CD8-positive, alpha-beta memory T cell (primary cell): ENCODE measurements at regions not wholly inside any gene's neighbourhood (a gene's known extent, or its start where the extent isn't known, plus 50 kb on each side); places are given as distances from the start of the nearest gene placed in this dataset.

Source experiments
- CTCF ChIA-PET: fragments of 350-600 bp; sonication (Branson Sonifier 250); formaldehyde crosslinking; loops from one replicate; lab custom pipeline; 2021; ENCODE audit warnings: antibody characterized with exemption; lab: Charles Lee
- POLR2A ChIA-PET: fragments of 350-600 bp; sonication (Branson Sonifier 250); formaldehyde crosslinking; loops from one replicate; lab custom pipeline; 2021; ENCODE audit warnings: antibody characterized with exemption; lab: Charles Lee
- DNase-seq, 5 donors: peaks; one replicate each; pipeline versions ENCODE4 v3.0.0 to v3.0.0-alpha.2; 2020 to 2022; ENCODE audit warnings: mixed read lengths in 1 of 5
- H3K27ac ChIP-seq: one replicate; pipeline ENCODE4 v1.7.0; 2013; ENCODE audit warnings: low read depth, mild to moderate bottlenecking, low read length, moderate library complexity
- H3K27me3 ChIP-seq: 2 replicates; pipeline ENCODE4 v1.7.0; 2013; ENCODE audit warnings: low read length, mild to moderate bottlenecking; ENCODE audit not compliant: insufficient read depth, poor library complexity, severe bottlenecking
- H3K36me3 ChIP-seq: 2 replicates; pipeline ENCODE4 v1.7.0; 2013; ENCODE audit warnings: mild to moderate bottlenecking, low read length, moderate library complexity; ENCODE audit not compliant: insufficient read depth
- H3K4me1 ChIP-seq: 2 replicates; pipeline ENCODE4 v1.7.0; 2013; ENCODE audit warnings: mild to moderate bottlenecking, low read length, moderate library complexity; ENCODE audit not compliant: insufficient read depth
- H3K4me3 ChIP-seq: 2 replicates; pipeline ENCODE4 v1.7.0; 2013; ENCODE audit warnings: mild to moderate bottlenecking, low read length
- H3K9me3 ChIP-seq: 2 replicates; pipeline ENCODE4 v1.7.0; 2013; ENCODE audit warnings: mild to moderate bottlenecking, low read length
- H3K27ac Mint-ChIP-seq, 8 donors: one replicate each; pipeline ENCODE4 v1.8.0; 2020 to 2021; ENCODE audit warnings: mixed read lengths in 8 of 8, mild to moderate bottlenecking in 6 of 8, inconsistent platforms in 3 of 8, moderate library complexity in 3 of 8
- H3K27me3 Mint-ChIP-seq, 2 donors: one replicate each; pipeline ENCODE4 v1.8.0; 2020 to 2021; ENCODE audit warnings: mixed read lengths in 2 of 2, mild to moderate bottlenecking in 1 of 2, moderate library complexity in 1 of 2
- H3K36me3 Mint-ChIP-seq, 3 donors: one replicate each; pipeline ENCODE4 v1.8.0; 2020 to 2021; ENCODE audit warnings: mixed read lengths in 3 of 3, inconsistent platforms in 1 of 3, mild to moderate bottlenecking in 1 of 3
- H3K4me1 Mint-ChIP-seq, 3 donors: one replicate each; pipeline ENCODE4 v1.8.0; 2020 to 2021; ENCODE audit warnings: mixed read lengths in 3 of 3, inconsistent platforms in 1 of 3, mild to moderate bottlenecking in 1 of 3
- H3K4me3 Mint-ChIP-seq, 7 donors: one replicate each; pipeline ENCODE4 v1.8.0; 2020 to 2021; ENCODE audit warnings: mixed read lengths in 7 of 7, mild to moderate bottlenecking in 6 of 7, moderate library complexity in 4 of 7, inconsistent platforms in 2 of 7
- H3K9me3 Mint-ChIP-seq, 5 donors: one replicate each; pipeline ENCODE4 v1.8.0; 2020 to 2022; ENCODE audit warnings: mixed read lengths in 5 of 5, mild to moderate bottlenecking in 3 of 5, moderate library complexity in 2 of 5, inconsistent platforms in 1 of 5

GRCh38 chr17:72525225-72526015 lies 404.6 kb downstream of the SOX9 start:
- ChIA-PET CTCF (no interaction called here), POLR2A (no interaction called here)
- H3K27ac ChIP-seq: no peak overlapping the region
- no peaks in the 10 kb centered on the region for H3K36me3 Mint-ChIP-seq
- no peaks in the 10 kb centered on the region for H3K9me3 ChIP-seq
- H3K27me3 Mint-ChIP-seq: peaks cover 2 to 7% of the 10 kb centered on the region in 2 donors
- H3K9me3 Mint-ChIP-seq: no peaks in the 10 kb centered on the region
- H3K4me3 ChIP-seq: no peak overlapping the region
- H3K36me3 ChIP-seq: no peaks in the 10 kb centered on the region
- no peaks in the 10 kb centered on the region for H3K4me1 Mint-ChIP-seq
- DNase-seq: no peak
- H3K27me3 ChIP-seq: no peaks in the 10 kb centered on the region
- no peaks in the 10 kb centered on the region for H3K4me1 ChIP-seq
- no peak overlapping the region for H3K4me3 Mint-ChIP-seq
- no peak overlapping the region for H3K27ac Mint-ChIP-seq

GRCh38 chr17:72526769-72527168 lies 405.9 kb downstream of the SOX9 start:
- H3K27ac ChIP-seq: no peak overlapping the region
- no peak overlapping the region for H3K27ac Mint-ChIP-seq
- H3K9me3 ChIP-seq: no peaks in the 10 kb centered on the region
- no peaks in the 10 kb centered on the region for H3K4me1 ChIP-seq
- no peaks in the 10 kb centered on the region for H3K36me3 ChIP-seq
- H3K4me3 ChIP-seq: no peak overlapping the region
- POLR2A ChIA-PET: no interaction called here
- H3K4me3 Mint-ChIP-seq: no peak overlapping the region
- DNase-seq: no peak
- H3K27me3 ChIP-seq: no peaks in the 10 kb centered on the region
- H3K4me1 Mint-ChIP-seq: no peaks in the 10 kb centered on the region
- CTCF ChIA-PET: no interaction called here
- H3K9me3 Mint-ChIP-seq: no peaks in the 10 kb centered on the region
- no peaks in the 10 kb centered on the region for H3K36me3 Mint-ChIP-seq
- peaks cover 5 to 7% of the 10 kb centered on the region in 2 donors for H3K27me3 Mint-ChIP-seq

GRCh38 chr17:72527789-72528188 lies 407.0 kb downstream of the SOX9 start:
- H3K4me1 ChIP-seq: no peaks in the 10 kb centered on the region
- no peak overlapping the region for H3K27ac ChIP-seq
- Mint-ChIP-seq H3K36me3 (no peaks in the 10 kb centered on the region), H3K9me3 (no peaks in the 10 kb centered on the region), H3K4me3 (no peak overlapping the region), H3K27ac (no peak overlapping the region), H3K4me1 (no peaks in the 10 kb centered on the region), H3K27me3 (peaks cover 5 to 7% of the 10 kb centered on the region in 2 donors)
- CTCF ChIA-PET: no interaction called here
- POLR2A ChIA-PET: no interaction called here
- DNase-seq: no peak
- no peaks in the 10 kb centered on the region for H3K27me3 ChIP-seq
- no peaks in the 10 kb centered on the region for H3K9me3 ChIP-seq
- no peaks in the 10 kb centered on the region for H3K36me3 ChIP-seq
- no peak overlapping the region for H3K4me3 ChIP-seq

GRCh38 chr17:72528683-72529082 lies 407.9 kb downstream of the SOX9 start:
- Histone ChIP-seq H3K4me1 (no peaks in the 10 kb centered on the region), H3K4me3 (no peak overlapping the region), H3K27ac (no peak overlapping the region), H3K27me3 (no peaks in the 10 kb centered on the region), H3K36me3 (no peaks in the 10 kb centered on the region), H3K9me3 (no peaks in the 10 kb centered on the region)
- Mint-ChIP-seq H3K27me3 (peaks cover 5 to 7% of the 10 kb centered on the region in 2 donors), H3K4me1 (no peaks in the 10 kb centered on the region), H3K36me3 (no peaks in the 10 kb centered on the region), H3K27ac (no peak overlapping the region), H3K4me3 (no peak overlapping the region), H3K9me3 (no peaks in the 10 kb centered on the region)
- ChIA-PET CTCF (no interaction called here), POLR2A (no interaction called here)
- no peak for DNase-seq

GRCh38 chr17:72529386-72529785 lies 408.6 kb downstream of the SOX9 start:
- Mint-ChIP-seq H3K4me3 (no peak overlapping the region), H3K27me3 (peaks cover 5 to 7% of the 10 kb centered on the region in 2 donors), H3K4me1 (no peaks in the 10 kb centered on the region), H3K36me3 (no peaks in the 10 kb centered on the region), H3K9me3 (no peaks in the 10 kb centered on the region), H3K27ac (no peak overlapping the region)
- ChIA-PET CTCF (no interaction called here), POLR2A (no interaction called here)
- Histone ChIP-seq H3K27ac (no peak overlapping the region), H3K27me3 (no peaks in the 10 kb centered on the region), H3K36me3 (no peaks in the 10 kb centered on the region), H3K4me3 (no peak overlapping the region), H3K9me3 (no peaks in the 10 kb centered on the region), H3K4me1 (no peaks in the 10 kb centered on the region)
- DNase-seq: no peak

GRCh38 chr17:72530454-72530853 lies 409.6 kb downstream of the SOX9 start:
- H3K36me3 ChIP-seq: no peaks in the 10 kb centered on the region
- no peak overlapping the region for H3K27ac ChIP-seq
- Mint-ChIP-seq H3K27me3 (peaks cover 5 to 7% of the 10 kb centered on the region in 2 donors), H3K4me3 (no peak overlapping the region), H3K9me3 (no peaks in the 10 kb centered on the region), H3K4me1 (no peaks in the 10 kb centered on the region), H3K36me3 (no peaks in the 10 kb centered on the region), H3K27ac (peak overlapping the region in 1 of 8 donors; percentile 3)
- ChIA-PET CTCF (interaction anchor here (0.8 kb wide), 1 partner anchor 9 kb away, joined by 4 read pairs; no protein-coding TSS in a partner anchor), POLR2A (no interaction called here)
- no peaks in the 10 kb centered on the region for H3K9me3 ChIP-seq
- no peak for DNase-seq
- no peaks in the 10 kb centered on the region for H3K27me3 ChIP-seq
- no peak overlapping the region for H3K4me3 ChIP-seq
- H3K4me1 ChIP-seq: no peaks in the 10 kb centered on the region

- CTCF ChIA-PET: no interaction called here
Measured at GRCh38 chr17:72531729-72532128, 410.9 kb downstream of the SOX9 start.

GRCh38 chr17:72534265-72534664 lies 413.4 kb downstream of the SOX9 start:
- CTCF ChIA-PET: no interaction called here
- H3K27me3 ChIP-seq: no peaks in the 10 kb centered on the region
- POLR2A ChIA-PET: no interaction called here
- Mint-ChIP-seq H3K4me1 (no peaks in the 10 kb centered on the region), H3K9me3 (no peaks in the 10 kb centered on the region), H3K4me3 (no peak overlapping the region), H3K27me3 (peaks cover 5 to 18% of the 10 kb centered on the region in 2 donors), H3K36me3 (no peaks in the 10 kb centered on the region), H3K27ac (no peak overlapping the region)
- no peak overlapping the region for H3K27ac ChIP-seq
- DNase-seq: no peak
- H3K9me3 ChIP-seq: no peaks in the 10 kb centered on the region
- no peak overlapping the region for H3K4me3 ChIP-seq
- no peaks in the 10 kb centered on the region for H3K4me1 ChIP-seq
- H3K36me3 ChIP-seq: no peaks in the 10 kb centered on the region

More at GRCh38 chr17:72531729-72532128, 410.9 kb downstream of the SOX9 start:
- Histone ChIP-seq H3K4me3 (no peak overlapping the region), H3K27ac (no peak overlapping the region), H3K36me3 (no peaks in the 10 kb centered on the region), H3K9me3 (no peaks in the 10 kb centered on the region), H3K4me1 (no peaks in the 10 kb centered on the region), H3K27me3 (no peaks in the 10 kb centered on the region)
- POLR2A ChIA-PET: no interaction called here
- H3K27ac Mint-ChIP-seq: no peak overlapping the region
- H3K27me3 Mint-ChIP-seq: peaks cover 5 to 9% of the 10 kb centered on the region in 2 donors
- H3K4me1 Mint-ChIP-seq: no peaks in the 10 kb centered on the region
- no peaks in the 10 kb centered on the region for H3K9me3 Mint-ChIP-seq
- H3K4me3 Mint-ChIP-seq: no peak overlapping the region
- no peaks in the 10 kb centered on the region for H3K36me3 Mint-ChIP-seq
- no peak for DNase-seq
